HG03025 (cell line): ENCODE measurements at regions not wholly inside any gene's neighbourhood (a gene's known extent, or its start where the extent isn't known, plus 50 kb on each side); places are given as distances from the start of the nearest gene placed in this dataset.
A peak's percentile ranks its signal among the peaks of the same experiment; 100 is the strongest.

Source experiments
- ATAC-seq: cut with Tn5 transposase; IDR thresholded peaks from one replicate; pipeline ENCODE4 v1.9.1; 2021; ENCODE audit warnings: mild to moderate bottlenecking, moderate library complexity; ENCODE audit not compliant: unreplicated experiment, low FRiP score

DNA sequence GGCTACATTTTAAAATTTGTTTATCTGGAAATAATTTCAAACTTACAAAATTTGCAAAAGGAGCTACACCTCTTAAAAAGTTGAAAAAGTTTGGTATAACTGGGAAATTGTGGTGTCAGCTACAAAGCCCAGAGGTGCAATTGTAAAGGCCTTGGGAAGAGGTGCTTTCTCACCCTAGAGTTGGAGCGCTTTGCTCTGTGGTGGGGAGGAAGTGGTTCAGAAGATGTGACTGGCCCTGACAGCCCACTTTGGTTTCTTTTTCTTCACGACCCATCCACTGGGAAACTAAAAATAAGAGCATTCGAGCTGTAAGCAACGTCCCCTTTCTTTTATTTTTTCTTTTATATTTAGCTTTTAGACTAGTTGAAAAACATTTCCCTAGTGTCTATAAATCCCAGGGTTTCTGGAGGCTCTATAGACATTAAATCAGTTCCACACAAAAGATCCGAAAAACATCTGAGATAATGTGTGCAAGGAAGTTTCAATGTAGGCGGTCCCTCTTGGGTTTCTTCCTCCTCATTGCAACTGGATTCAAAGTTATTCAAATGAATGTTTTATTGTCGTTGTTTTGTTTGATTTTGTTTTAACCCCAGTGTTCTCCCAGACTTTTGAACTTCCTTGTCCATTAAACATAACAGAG is 397.8 kb downstream of the KIF16B start:
- no peak for ATAC-seq

DNA sequence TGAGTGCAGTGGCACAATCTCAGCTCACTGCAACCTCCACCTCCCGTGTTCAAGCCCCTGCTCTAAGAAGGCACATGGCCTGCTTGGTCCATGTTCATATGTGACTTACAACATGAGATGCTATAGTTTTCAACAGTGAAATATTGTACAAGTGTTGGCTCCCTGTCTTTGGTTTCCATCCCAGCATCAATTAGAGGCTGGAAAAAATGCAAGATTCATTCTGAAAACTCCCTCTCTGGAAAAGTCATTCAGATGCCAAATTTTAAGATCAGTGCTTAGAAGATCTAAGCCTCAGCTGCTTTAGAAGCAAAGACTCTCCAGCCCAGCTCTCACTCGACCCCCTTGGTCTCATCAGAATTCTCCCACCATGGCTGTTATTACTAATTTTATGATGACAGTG is 398.9 kb downstream of the KIF16B start:
- no peak for ATAC-seq

DNA sequence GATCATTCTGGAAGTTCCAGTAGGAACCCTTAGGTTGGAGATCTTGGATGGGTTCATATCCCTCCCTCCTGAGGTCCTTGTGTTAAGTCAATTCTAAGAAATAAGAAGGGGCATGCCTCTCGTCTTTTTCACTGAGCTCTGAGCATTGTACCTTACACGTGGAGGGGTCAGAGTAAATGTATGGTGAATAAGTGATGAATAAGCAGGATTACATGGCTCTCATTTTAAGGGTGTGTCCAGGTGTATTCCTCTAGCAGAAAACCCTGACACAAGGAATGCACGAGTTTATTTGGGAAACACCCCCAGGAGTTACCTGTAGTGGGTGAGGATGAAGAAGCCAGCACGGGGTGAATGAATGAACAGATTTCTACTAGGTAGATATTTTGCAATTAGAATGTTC is 400.2 kb downstream of the KIF16B start:
- no peak for ATAC-seq

DNA sequence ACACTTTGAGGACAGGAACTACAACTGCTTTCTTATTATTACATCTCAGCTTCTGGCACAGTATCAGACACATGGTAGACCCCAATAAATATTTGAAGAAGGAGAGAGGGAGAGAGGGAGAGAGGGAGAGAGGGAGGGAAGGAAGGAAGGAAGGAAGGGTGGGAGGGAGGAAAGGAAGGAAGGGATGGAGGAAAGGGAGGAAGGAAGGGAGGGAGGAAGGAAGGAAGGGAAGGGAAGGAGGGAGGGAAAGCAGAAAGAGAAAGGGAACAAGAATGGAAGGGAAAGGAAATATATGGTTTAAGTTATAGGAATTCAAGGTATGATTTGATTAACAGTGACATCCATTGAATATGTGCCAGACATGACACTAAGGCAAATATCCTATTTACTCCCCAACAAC is 402.1 kb downstream of the KIF16B start:
- no peak for ATAC-seq

DNA sequence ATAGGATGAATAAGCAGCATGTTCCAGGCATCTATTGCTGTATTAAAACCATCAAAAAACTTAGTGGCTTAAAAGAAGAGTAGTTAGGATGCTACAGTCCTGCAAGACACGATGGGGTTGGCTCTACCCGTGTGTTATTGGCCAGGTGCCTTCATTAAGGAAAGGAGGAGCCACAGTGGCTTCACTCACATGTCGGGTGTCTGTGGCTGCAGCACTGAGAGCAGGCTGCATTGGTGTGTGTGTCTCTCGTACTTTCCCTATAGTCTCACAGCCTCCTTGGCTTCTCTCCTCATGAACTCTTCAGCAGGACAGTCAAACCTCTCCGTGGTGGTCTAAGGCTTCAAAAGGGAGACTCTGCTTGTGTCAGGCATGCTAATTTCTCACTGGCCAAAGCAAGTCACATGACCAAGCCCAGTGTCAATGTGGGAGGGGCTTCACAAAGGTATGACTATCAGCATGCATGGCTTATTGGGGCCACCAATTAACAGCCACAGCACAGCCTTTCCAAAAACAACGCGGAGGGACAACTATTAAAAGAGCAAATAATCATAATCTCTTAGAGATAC is 402.8 kb downstream of the KIF16B start:
- ATAC-seq, result no peak

DNA sequence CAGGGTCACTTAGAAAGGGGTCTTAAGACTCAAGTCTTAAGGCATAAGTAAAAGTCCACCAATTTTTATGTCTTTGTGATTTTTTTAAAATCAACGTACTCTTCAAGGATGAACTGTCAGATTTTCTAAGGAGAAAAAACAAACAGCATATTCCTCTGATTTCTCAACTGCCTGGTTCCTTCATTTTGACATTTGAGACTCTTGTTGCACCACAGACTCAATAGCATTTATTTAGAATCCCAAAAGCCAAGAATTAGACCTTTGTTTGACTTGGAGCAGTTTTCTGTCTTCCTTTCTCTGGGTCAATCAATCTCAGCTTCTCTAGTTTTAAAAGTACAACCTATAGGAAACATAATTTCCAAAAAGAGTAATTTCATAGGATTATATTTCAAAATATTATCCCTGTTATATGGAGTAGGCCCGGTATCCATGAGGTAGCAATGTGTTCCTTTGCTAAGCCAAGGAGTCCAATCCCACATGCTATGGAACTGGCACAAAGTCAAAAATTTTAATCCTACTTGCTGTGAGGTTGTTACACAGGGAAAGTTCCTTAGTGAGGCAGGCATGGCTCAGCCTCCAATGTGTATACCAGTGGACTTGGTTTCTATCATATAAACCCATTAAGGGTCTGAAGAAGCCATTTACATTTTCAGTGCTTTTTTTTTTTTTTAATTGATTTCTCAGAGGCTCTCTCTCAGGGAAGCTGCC is 405.7 kb downstream of the KIF16B start:
- ATAC-seq, result no peak

DNA sequence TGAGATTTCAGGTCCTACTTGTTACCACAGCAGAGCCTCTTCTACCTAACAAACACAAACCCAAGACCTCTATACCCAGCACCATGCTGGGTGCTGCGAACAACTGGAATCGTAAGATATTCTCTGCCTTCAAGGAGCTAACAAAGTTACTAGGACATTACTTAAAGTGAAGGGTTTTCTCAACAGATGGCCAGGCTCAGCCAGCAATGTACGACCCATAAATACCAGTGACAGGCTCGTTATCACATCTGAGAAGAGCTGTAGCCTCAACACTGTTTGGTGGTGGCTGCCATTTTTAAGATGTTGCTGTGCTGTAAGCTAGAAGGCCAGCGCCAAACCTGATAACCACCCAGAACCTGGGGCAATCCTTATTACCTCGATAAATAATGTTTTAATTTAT is 406.5 kb downstream of the KIF16B start:
- ATAC-seq, result no peak

DNA sequence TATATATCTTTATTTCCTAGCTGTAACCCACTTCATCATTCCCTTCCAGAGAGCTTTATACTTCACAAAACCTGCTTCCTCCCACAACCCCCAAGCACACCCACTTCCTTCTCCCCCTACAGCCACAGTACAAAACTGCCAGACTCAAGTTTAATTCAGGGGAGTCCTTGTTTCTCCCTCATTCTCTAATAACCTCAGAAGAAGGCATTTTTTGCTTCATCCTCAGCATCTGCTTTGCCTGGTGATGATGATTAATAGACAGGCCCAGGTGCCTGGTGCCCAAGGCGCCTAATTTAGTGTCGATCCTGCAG is 414.3 kb downstream of the KIF16B start:
- peak; percentile 42 for ATAC-seq

DNA sequence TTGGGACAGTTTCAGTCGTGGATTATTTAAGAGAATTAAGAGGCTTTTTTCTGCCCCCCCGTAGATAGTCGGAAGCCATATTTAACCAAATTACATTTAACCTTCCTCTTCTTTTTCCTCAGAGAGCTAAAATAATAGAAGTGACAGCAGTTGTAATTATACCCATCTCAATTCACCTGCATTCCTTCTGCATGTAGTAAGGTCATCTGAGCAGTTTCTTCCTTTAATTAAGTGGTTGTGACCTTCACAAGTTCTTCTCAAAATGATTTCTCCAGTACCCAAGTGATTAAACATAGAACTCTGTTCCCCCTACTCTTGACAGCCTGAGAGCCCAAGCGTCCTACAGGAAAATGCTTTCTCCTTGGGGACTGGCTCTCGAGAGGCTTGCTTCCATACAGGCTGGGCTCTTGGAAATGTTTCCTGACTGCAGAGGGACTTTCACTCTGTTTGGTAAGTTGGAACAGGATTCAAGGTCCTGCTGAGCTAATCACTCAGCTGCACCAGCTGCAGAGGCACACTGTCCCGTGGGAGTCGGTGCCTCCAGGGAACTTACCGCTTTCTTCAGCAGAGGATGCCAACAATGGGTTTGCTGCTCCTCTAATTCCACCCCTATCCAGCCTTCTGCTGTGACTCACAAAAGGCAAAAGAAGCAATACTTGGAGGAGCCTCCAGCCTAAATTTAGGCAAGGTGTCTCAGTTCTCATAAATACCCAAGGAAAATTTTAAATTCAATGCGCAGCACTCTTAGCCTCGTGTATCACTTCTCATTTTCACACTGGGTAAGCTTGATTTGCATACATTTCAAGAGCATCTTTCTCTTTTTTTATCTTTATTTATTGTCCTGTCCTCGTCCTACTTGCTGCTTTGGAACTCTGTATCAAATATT is 414.9 kb downstream of the KIF16B start:
- ATAC-seq, result peak; percentile 78

DNA sequence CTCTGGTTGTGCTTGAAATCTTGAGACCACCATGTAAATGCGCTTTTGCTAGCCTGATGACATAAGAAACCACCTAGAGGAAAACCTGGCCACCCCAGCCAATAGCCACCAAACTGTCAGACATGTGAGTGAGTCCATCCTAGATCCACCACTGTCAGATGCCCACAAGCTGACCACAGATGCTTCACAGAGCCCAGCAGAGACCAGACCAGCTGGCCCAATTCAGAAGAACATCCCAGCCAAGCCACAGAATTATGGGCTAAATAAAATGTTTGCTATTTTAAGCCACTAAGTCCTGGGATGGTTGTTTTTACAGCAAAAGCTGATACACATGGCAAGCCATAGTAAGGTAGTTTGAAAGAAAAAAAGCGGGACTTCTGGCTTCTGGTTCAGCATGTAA is 425.3 kb downstream of the KIF16B start:
- ATAC-seq, result no peak

DNA sequence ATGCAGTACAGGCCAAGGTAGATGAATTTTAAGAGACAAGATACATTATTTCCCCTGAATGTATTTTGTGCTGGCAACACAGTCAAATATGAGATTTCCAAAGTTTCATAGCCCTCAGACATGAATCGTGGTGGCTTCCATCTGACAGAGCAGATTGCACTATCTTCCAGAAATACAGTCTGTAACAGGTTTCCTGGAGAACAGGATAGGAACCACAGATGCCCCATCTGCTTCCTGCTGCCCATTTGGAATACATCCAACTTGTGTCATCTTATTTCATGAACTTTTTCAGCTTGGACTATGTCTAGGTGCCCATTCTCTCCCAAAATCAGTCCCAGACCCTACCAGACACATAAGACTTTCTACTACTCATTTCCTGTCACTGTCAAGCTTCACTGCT is 426.0 kb downstream of the KIF16B start:
- ATAC-seq, result no peak

DNA sequence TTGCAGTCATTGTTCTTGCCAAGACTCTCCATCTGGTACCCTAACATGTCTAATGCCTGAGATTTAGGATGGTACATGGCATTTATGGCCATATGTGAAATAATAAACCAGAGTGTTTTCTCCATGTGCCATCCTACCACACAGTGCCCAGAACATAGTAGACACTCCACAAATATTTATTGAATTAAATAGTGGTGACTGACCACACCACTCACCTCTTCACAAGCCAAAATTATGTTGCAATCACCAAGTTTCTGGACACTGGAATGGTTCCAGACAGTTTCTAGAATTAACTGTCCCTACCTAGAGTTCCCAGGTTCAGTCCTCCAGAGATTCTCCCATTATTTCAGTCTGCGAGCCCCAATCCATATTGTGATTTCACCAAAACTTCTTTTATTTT is 427.3 kb downstream of the KIF16B start:
- no peak for ATAC-seq

DNA sequence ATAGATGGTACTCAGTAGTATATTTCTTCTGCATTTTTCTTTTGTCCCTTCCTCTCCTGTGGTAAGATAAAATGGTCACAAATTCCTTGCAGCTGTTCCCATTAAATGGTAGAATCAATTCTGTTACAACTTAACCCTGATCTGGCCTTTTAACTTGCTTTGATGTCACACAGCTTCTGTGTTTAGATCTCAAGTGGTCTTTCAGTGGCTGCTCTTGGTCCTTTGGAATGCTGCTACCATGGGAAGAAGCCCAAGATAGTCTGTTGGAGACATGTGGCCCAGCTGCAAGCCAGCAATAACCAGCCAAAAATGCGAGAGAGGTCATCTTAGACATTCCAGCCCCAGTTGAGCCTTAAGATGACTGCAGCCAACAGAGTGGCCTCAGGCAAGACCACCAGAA is 429.7 kb downstream of the KIF16B start:
- ATAC-seq, result no peak

DNA sequence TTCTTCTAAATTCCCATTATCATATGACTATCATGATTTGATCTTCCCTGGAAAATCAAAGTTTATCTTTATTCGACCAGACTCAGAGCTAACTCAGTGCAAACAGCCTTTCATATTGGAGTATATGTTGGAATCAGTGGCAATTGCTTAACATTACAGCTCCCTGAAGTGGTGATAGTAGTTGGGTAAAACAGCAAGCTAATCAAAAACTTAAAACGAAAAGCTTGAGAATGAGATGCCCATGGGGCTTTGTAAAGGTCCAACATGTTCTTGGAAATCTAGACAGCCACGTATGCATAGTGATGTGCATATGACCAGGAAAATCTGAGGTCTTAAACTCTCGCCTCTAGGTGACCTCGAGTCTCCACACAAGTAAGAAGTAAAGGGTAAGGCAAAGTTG is 437.6 kb downstream of the KIF16B start:
- no peak for ATAC-seq

DNA sequence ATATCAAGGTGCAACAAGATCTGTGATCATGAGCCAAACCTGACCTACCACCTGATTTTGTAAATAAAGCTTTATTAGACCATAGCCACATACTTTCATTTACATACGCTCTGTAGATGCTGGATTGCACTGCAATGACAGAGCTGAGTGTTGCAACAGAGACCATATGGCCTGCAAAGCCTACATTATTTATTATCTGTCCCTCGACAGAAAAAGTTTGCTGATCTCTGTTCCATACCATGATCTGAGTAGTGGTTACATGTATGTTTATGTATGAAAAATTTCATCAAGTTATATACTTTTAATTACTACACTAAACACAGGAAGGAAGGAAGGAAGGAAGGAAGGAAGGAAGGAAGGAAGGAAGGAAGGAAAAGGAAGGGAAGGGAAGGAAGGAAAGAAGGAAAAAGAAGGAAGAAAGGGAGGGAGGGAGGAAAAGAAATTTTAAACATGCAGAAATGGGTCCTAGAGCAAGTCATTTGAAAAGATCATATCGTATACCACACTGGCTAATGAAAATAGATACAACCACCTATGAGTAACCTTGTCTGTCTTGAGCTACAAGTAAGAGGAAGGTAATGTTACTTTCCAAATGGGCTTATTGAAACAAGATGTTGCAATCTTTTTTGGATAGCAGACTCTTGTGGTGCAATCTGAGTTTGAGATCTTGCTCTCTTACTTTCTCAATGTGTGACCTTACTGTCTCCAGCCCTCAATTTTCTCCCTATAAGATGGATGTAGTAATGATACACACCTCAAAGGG is 441.0 kb downstream of the KIF16B start:
- no peak for ATAC-seq

DNA sequence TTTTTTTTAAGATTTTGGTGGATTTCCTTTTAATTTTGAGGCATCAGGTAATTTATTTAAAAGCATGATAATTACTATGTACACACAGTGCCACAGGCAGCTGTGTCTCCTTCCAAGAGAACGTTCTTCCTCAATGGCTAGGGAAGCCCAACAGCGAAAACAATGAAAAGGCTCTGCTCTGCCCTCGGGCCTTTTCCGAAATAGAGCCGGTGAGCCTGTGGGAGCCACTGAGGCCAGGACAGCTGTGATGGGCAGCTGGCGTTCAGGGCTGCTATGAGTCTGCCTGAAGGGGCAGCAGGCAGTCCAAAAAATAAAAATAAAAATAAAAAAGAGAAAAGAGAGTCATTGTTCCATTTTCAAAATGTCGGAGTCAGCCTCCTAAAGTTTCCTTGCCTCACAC is 443.8 kb downstream of the KIF16B start:
- no peak for ATAC-seq

DNA sequence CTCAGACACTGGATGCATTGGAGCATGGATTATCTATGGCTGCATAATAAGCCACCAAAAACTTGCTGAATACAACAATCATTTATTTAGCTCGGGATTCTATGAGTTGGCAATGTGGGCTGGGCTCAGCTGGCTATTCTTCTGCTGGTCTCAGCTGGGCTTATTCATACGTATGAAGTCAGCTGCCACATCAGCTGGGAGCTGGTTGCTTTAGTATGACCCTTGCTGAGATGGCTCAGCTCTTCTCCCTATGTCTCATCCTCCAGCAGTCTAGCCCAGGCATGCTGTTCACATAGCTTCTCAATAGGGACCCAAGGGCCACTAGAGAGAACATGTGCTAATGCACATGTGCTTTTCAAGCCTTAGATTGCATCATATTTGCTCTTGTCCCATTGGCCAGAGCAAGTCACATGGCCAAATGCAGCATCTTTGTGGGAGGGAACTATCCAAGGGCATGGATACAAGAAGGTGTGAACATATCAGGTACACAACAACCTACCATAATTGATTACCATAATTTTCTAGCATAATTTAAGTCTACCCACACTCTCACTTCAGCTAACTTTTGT is 444.6 kb downstream of the KIF16B start:
- no peak for ATAC-seq

DNA sequence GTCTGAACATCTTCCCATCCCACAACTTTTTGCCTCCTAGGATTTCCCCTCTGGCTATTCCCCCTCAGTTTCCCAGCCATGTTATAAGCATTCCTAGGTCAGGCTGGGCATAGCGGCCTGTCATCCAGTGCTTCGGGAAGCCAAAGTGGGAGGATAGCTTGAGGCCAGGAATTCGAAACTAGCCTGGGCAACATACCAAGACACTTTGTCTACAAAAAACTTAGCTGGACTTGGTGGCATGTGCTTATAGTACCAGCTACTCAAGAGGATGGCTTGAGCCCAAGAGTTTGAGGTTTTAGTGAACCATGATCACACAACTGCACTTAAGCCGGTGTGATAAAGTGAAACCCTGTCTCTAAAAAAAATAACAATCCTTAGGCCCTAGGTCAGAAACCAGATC is 447.4 kb downstream of the KIF16B start:
- no peak for ATAC-seq

DNA sequence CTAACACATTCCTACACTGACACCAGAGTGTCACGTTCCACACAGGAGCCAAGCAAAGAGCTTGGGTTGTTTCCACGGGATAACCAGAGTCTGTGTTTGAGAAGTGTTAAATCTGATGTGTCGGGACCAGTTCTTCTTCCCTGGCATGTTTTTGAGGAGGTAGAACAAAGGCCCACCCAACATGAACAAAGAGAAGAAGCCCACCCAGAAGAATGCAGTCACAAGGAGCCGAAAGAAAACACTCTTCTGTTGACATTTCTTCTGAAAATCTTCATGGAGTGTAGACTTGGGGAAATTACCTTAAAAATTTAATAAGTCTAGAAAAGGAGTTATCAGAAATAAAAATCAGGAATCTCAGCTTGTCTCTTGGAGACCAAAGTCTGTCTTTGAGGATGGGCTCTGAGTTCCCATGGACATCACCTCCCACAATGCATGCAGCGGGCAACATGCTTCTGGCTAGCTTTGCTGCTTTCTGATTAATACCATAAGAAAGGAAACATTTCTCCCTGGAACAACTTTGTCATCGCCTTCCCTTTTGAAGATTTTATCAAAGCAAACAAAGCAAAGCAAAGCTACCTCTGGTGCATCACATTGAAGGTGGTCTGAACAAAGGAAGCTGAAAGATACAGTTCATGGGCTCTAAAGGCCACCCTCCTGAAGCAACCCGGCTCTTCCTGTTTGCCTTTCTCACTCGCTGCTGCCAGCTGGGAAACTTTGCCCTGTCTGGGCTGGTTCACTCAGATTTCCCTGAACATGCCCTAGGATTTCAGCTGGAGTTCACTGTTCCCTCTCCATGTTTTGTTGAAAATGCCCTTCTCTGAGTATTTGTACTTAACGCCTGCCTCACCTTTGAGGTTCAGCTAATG is 448.1 kb downstream of the KIF16B start:
- no peak for ATAC-seq
